IPS DF 6.9 (cell line): ENCODE measurements at regions not wholly inside any gene's neighbourhood (a gene's known extent, or its start where the extent isn't known, plus 50 kb on each side); places are given as distances from the start of the nearest gene placed in this dataset.

Experiments used
- DNase-seq: peaks from one replicate; pipeline ENCODE4 v3.0.0-alpha.2; 2013; ENCODE audit warnings: low read depth, low spot score
- H3K27ac ChIP-seq: one replicate; pipeline ENCODE4 v1.5.1; 2013; ENCODE audit warnings: low read length, control low read depth
- H3K27me3 ChIP-seq: 2 replicates; pipeline ENCODE4 v1.6.1; 2013; ENCODE audit warnings: mild to moderate bottlenecking, low read length; ENCODE audit not compliant: control insufficient read depth, insufficient read depth
- H3K36me3 ChIP-seq: 2 replicates; pipeline ENCODE4 v1.6.1; 2013; ENCODE audit warnings: low read length; ENCODE audit not compliant: control insufficient read depth, insufficient read depth
- H3K4me1 ChIP-seq: 2 replicates; pipeline ENCODE4 v1.6.1; 2013; ENCODE audit warnings: low read length; ENCODE audit not compliant: control insufficient read depth, insufficient read depth
- H3K4me3 ChIP-seq: 2 replicates; pipeline ENCODE4 v1.5.1; 2013; ENCODE audit warnings: mild to moderate bottlenecking, low read length
- H3K9me3 ChIP-seq: 2 replicates; pipeline ENCODE4 v1.6.1; 2013; ENCODE audit warnings: low read length, inconsistent platforms; ENCODE audit not compliant: control insufficient read depth, insufficient read depth
- WGBS: extraction: QIAGEN DNeasy Blood & Tissue Kit; methylation state at CpG from one replicate; pipeline ENCODE4 v1.1.7; 2013; ENCODE audit warnings: mixed read lengths, missing lambda C conversion rate; ENCODE audit not compliant: insufficient read length, insufficient coverage; 5-methylcytosine and 5-hydroxymethylcytosine counted together

DNA sequence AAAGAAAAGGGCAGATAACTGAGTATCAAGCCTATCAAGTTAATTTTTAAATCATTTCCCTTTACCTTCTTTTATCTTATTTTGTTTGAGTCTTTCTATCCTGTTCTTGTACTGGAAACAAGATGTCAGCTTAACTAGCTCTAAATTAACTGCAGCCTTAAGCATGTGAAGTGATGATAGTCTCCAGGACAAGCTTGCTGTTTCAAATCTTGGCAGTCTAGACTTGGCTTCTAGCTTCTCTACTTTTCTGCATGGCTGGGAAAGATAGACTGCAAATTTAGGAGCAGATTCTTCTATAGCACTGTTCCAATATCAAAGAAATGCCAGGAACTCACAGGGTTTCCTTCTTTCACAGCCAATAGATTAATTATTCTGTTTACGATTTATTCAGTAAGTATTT, 1034.4 kb downstream of the TUSC7 start:
- Histone ChIP-seq H3K4me3 (no peak overlapping the region), H3K27me3 (no peaks in the 10 kb centered on the region), H3K27ac (no peak overlapping the region), H3K4me1 (no peaks in the 10 kb centered on the region), H3K36me3 (no peaks in the 10 kb centered on the region), H3K9me3 (no peaks in the 10 kb centered on the region)
- WGBS = no CpG with 5 or more reads among the region's 1 CpG
- no peak for DNase-seq

DNA sequence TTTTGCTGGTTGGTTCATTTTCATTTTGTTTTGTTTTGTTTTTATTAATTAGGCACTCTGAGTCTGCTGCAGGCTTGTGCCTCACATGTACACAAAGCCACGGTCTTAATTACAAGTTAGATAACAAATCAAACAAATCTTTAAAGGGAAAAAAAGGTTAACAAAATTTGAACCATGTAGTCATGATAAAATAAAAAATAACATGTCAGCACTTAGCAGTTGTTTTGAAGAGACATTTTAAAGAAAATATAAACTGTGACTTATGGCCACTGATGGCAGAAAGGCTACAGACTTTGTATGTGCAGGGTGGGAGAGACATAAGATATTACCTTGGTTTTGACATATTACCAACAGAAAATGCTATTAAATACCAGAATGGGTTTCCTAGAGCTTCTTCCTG, 1035.4 kb downstream of the TUSC7 start:
- WGBS = no CpG with 5 or more reads among the region's 1 CpG
- Histone ChIP-seq H3K4me3 (no peak overlapping the region), H3K27me3 (no peaks in the 10 kb centered on the region), H3K27ac (no peak overlapping the region), H3K4me1 (no peaks in the 10 kb centered on the region), H3K9me3 (no peaks in the 10 kb centered on the region), H3K36me3 (no peaks in the 10 kb centered on the region)
- DNase-seq = no peak

DNA sequence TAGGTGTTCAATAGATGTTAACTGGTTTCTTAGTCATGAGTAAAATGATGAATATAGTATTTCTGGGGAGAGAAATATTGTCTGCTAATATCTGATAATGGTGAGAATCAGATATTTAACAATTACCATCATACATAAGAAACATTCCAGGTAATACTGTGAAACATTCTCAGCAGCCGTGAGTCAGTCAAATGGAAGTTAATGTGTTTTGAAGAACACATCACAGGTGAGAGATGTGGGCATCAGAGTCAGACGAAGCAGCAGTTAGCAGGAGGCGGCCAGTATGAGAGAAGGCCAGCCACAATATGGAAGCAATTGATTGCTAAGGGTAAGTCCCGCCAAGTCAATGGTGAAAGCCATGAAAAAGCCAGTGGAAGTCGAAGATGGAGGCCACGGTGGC, 1035.9 kb downstream of the TUSC7 start:
- Histone ChIP-seq H3K4me3 (no peak overlapping the region), H3K4me1 (no peaks in the 10 kb centered on the region), H3K36me3 (no peaks in the 10 kb centered on the region), H3K27ac (no peak overlapping the region), H3K27me3 (no peaks in the 10 kb centered on the region), H3K9me3 (no peaks in the 10 kb centered on the region)
- no CpG with 5 or more reads among the region's 6 CpGs for WGBS
- no peak for DNase-seq

- H3K27ac ChIP-seq = no peak overlapping the region
- H3K36me3 ChIP-seq = no peaks in the 10 kb centered on the region
- H3K27me3 ChIP-seq = no peaks in the 10 kb centered on the region
- no CpG with 5 or more reads among the region's 3 CpGs for WGBS
- H3K4me1 ChIP-seq = no peaks in the 10 kb centered on the region
- no peak overlapping the region for H3K4me3 ChIP-seq
- no peaks in the 10 kb centered on the region for H3K9me3 ChIP-seq
- DNase-seq = no peak
These were observed 1036.5 kb downstream of the TUSC7 start for GRCh38 chr3:117746066-117746465.

- Histone ChIP-seq H3K9me3 (no peaks in the 10 kb centered on the region), H3K4me3 (no peak overlapping the region), H3K27me3 (no peaks in the 10 kb centered on the region), H3K27ac (no peak overlapping the region), H3K4me1 (no peaks in the 10 kb centered on the region), H3K36me3 (no peaks in the 10 kb centered on the region)
- no peak for DNase-seq
- WGBS = no CpG with 5 or more reads among the region's 1 CpG
These were observed 1038.6 kb downstream of the TUSC7 start for GRCh38 chr3:117748131-117748530.

DNA sequence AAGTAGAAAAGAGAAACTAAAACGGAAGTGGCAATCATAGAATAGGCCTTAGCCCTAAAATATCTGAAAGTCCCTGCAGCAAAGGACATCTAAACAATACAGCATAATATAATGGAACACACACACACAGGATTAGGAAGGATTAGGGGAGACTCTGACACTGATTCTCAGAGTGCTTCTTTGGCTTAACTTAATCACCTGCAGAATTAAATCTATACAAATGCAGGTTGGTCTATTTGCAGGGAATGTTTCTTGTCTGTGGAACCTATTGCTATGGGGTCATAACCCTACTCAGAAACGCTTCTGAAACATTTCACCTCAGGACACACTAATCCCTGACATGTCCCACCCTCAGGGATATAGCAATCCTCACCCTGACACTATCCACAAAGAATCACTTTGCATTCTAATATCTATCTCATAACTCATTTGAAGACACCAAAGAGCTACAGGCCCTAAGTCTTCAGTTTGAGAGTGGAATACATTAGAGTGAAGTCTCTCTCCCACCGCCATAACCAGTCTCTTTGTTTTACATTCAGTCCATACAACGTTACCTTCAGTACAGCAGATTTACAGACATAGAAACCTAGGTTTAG, 1041.2 kb downstream of the TUSC7 start:
- Histone ChIP-seq H3K27ac (no peak overlapping the region), H3K4me3 (no peak overlapping the region), H3K9me3 (no peaks in the 10 kb centered on the region), H3K27me3 (no peaks in the 10 kb centered on the region), H3K36me3 (no peaks in the 10 kb centered on the region), H3K4me1 (no peaks in the 10 kb centered on the region)
- DNase-seq = no peak
- WGBS = no CpG with 5 or more reads among the region's 4 CpGs

DNA sequence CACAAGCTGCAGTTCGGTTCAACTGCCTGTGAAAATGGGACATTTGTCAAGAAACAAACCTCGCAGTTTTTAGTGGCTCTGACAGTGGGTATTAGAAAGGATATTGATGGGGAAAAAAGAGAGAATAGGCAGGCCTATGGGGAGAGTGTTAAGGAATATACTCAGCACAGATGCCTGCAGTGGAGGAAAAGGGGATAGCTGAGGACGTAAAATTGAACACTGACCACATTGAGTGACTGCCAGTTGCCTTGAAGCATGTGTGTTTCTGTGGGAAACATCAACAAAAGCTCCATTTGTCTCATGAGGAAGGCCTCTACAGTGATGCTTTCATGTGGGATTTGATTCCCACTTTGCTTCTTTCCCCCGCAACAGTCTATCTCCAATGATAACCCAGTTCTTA, 1042.1 kb downstream of the TUSC7 start:
- Histone ChIP-seq H3K27ac (no peak overlapping the region), H3K4me3 (no peak overlapping the region), H3K36me3 (no peaks in the 10 kb centered on the region), H3K4me1 (no peaks in the 10 kb centered on the region), H3K9me3 (no peaks in the 10 kb centered on the region), H3K27me3 (no peaks in the 10 kb centered on the region)
- no peak for DNase-seq
- WGBS = no CpG with 5 or more reads among the region's 4 CpGs

- no peak overlapping the region for H3K27ac ChIP-seq
- H3K9me3 ChIP-seq = no peaks in the 10 kb centered on the region
- no peaks in the 10 kb centered on the region for H3K4me1 ChIP-seq
- no peaks in the 10 kb centered on the region for H3K36me3 ChIP-seq
- DNase-seq = no peak
- no peaks in the 10 kb centered on the region for H3K27me3 ChIP-seq
- 100% methylated on average over 3 of the region's 3 CpGs for WGBS
- H3K4me3 ChIP-seq = no peak overlapping the region
These were observed 1043.6 kb downstream of the TUSC7 start for GRCh38 chr3:117752984-117753717.

- Histone ChIP-seq H3K36me3 (no peaks in the 10 kb centered on the region), H3K4me3 (no peak overlapping the region), H3K27me3 (no peaks in the 10 kb centered on the region), H3K9me3 (no peaks in the 10 kb centered on the region), H3K4me1 (no peaks in the 10 kb centered on the region), H3K27ac (no peak overlapping the region)
- no peak for DNase-seq
- WGBS = no CpG with 5 or more reads among the region's 2 CpGs
These were observed 1044.5 kb downstream of the TUSC7 start for GRCh38 chr3:117754058-117754457.

DNA sequence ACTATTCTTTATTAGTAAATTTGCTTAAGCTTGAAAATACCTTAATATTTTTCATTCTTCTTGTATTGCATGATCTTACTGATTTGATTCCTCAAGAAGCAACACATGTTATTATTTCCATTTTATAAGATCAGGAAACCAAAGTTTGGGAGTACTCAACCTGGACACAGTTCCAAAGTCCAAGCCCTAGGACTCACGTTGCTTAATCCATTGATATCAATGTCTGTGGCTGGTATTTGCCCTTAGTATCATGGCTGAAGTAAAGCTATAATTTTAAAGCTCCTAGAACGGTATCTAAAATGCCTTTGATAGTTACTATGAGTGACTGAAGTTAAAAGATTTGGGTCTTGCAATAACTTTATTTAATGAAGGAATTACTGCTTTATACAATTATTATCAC, 1045.3 kb downstream of the TUSC7 start:
- no peaks in the 10 kb centered on the region for H3K9me3 ChIP-seq
- no peak overlapping the region for H3K4me3 ChIP-seq
- no peaks in the 10 kb centered on the region for H3K36me3 ChIP-seq
- H3K27ac ChIP-seq = no peak overlapping the region
- H3K4me1 ChIP-seq = no peaks in the 10 kb centered on the region
- DNase-seq = no peak
- no CpG with 5 or more reads among the region's 2 CpGs for WGBS
- no peaks in the 10 kb centered on the region for H3K27me3 ChIP-seq

- Histone ChIP-seq H3K36me3 (no peaks in the 10 kb centered on the region), H3K4me3 (no peak overlapping the region), H3K27me3 (no peaks in the 10 kb centered on the region), H3K9me3 (no peaks in the 10 kb centered on the region), H3K27ac (no peak overlapping the region), H3K4me1 (no peaks in the 10 kb centered on the region)
- WGBS = no CpG with 5 or more reads among the region's 3 CpGs
- no peak for DNase-seq
These were observed 1047.0 kb downstream of the TUSC7 start for GRCh38 chr3:117756563-117756962.
